OCI-LY7 (cell line): ENCODE measurements at regions not wholly inside any gene's neighbourhood (a gene's known extent, or its start where the extent isn't known, plus 50 kb on each side); places are given as distances from the start of the nearest gene placed in this dataset.

ENCODE experiments used
- BruUV-seq: library from RNA; stranded (reverse); fragments of 400-500 nt; replicated peaks from 2 replicates; lab custom pipeline; 2021; lab: Mats Ljungman, UMichigan
- CTCF ChIA-PET: fragments of 300-600 bp; sonication (Branson Sonifier 250); formaldehyde crosslinking; loops from one replicate; lab custom pipeline; 2022; ENCODE audit warnings: antibody characterized with exemption; ENCODE audit not compliant: unreplicated experiment; lab: Charles Lee
- POLR2A ChIA-PET: fragments of 300-600 bp; sonication (Branson Sonifier 250); formaldehyde crosslinking; loops from one replicate; lab custom pipeline; 2022; ENCODE audit warnings: antibody characterized with exemption; lab: Charles Lee
- DNase-seq: peaks from one replicate; pipeline ENCODE4 v3.0.0-alpha.2; 2015; ENCODE audit warnings: low spot score
- H2AFZ ChIP-seq: fragments of 200-600 bp; sonication (generic), shearing (Covaris generic); 2 replicates; pipeline ENCODE4 v1.6.1; 2014; ENCODE audit warnings: mild to moderate bottlenecking, antibody characterized with exemption, low read length, moderate library complexity
- H3K27ac ChIP-seq: fragments of 200-600 bp; sonication (generic); 2 replicates; pipeline ENCODE4 v1.5.1; 2014; ENCODE audit warnings: mixed run types, low read depth, mild to moderate bottlenecking, moderate library complexity, low read length, inconsistent platforms; ENCODE audit not compliant: poor library complexity, severe bottlenecking
- H3K36me3 ChIP-seq: fragments of 200-600 bp; sonication (generic); 2 replicates; pipeline ENCODE4 v1.6.1; 2014; ENCODE audit warnings: mild to moderate bottlenecking, antibody characterized with exemption, low read length, moderate library complexity, mixed read lengths; ENCODE audit not compliant: insufficient read depth
- H3K4me1 ChIP-seq: fragments of 200-600 bp; sonication (generic); 2 replicates; pipeline ENCODE4 v1.5.1; 2014; ENCODE audit warnings: mild to moderate bottlenecking, low read length; ENCODE audit not compliant: insufficient read depth, poor library complexity, severe bottlenecking
- H3K4me2 ChIP-seq: fragments of 200-600 bp; sonication (generic); 2 replicates; pipeline ENCODE4 v1.6.1; 2014; ENCODE audit warnings: mild to moderate bottlenecking, low read length
- H3K4me3 ChIP-seq: fragments of 200-600 bp; sonication (generic); 2 replicates; pipeline ENCODE4 v1.5.1; 2014; ENCODE audit warnings: mild to moderate bottlenecking, low read depth, low read length; ENCODE audit not compliant: poor library complexity, severe bottlenecking
- H3K79me2 ChIP-seq: fragments of 200-600 bp; sonication (generic); 2 replicates; pipeline ENCODE4 v1.6.1; 2016; ENCODE audit warnings: low read depth, mild to moderate bottlenecking, low read length, moderate library complexity, mixed read lengths; ENCODE audit not compliant: insufficient read depth
- H3K9me2 ChIP-seq: fragments of 200-600 bp; sonication (generic); 2 replicates; pipeline ENCODE4 v1.6.1; 2016; ENCODE audit warnings: mild to moderate bottlenecking, low read length, mixed read lengths; ENCODE audit not compliant: insufficient read depth
- H3K9me3 ChIP-seq: fragments of 200-600 bp; sonication (generic); 2 replicates; pipeline ENCODE4 v1.6.1; 2014; ENCODE audit warnings: mild to moderate bottlenecking, mixed run types, low read length, mixed read lengths
- H4K20me1 ChIP-seq: fragments of 200-600 bp; sonication (generic); 2 replicates; pipeline ENCODE4 v1.6.1; 2014; ENCODE audit warnings: mild to moderate bottlenecking, antibody characterized with exemption, low read length, moderate library complexity, mixed read lengths; ENCODE audit not compliant: insufficient read depth
- EZH2phosphoT487 ChIP-seq: fragments of 200-600 bp; sonication (generic); IDR thresholded peaks from 2 replicates; pipeline ENCODE4 v1.6.1; 2018; ENCODE audit warnings: low read depth, borderline replicate concordance, mild to moderate bottlenecking, mixed run types, antibody characterized with exemption, low read length, moderate library complexity, mixed read lengths
- intact Hi-C: fragments of 100-400 bp; cut with micrococcal nuclease; formaldehyde crosslinking; loops from one replicate; pipeline ENCODE4 v1.10.0; 2022; ENCODE audit not compliant: unreplicated experiment
- TF ChIP-seq, protein P1 (sequence below): fragments of 200-600 bp; sonication (generic); conservative IDR thresholded peaks from 2 replicates; pipeline ENCODE4 v1.5.1; 2014; ENCODE audit warnings: mild to moderate bottlenecking, antibody characterized with exemption, low read length, moderate library complexity, mixed read lengths

GRCh38 chr18:11251229-11251890 is 102.0 kb upstream of the PIEZO2 start:
- H3K9me3 ChIP-seq: no peaks in the 10 kb centered on the region
- POLR2A ChIA-PET: no interaction called here
- H3K27ac ChIP-seq: no peak overlapping the region
- no peak overlapping the region for H3K4me2 ChIP-seq
- H3K79me2 ChIP-seq: no peaks in the 10 kb centered on the region
- no peaks in the 10 kb centered on the region for H4K20me1 ChIP-seq
- TF ChIP-seq, protein P1, sequence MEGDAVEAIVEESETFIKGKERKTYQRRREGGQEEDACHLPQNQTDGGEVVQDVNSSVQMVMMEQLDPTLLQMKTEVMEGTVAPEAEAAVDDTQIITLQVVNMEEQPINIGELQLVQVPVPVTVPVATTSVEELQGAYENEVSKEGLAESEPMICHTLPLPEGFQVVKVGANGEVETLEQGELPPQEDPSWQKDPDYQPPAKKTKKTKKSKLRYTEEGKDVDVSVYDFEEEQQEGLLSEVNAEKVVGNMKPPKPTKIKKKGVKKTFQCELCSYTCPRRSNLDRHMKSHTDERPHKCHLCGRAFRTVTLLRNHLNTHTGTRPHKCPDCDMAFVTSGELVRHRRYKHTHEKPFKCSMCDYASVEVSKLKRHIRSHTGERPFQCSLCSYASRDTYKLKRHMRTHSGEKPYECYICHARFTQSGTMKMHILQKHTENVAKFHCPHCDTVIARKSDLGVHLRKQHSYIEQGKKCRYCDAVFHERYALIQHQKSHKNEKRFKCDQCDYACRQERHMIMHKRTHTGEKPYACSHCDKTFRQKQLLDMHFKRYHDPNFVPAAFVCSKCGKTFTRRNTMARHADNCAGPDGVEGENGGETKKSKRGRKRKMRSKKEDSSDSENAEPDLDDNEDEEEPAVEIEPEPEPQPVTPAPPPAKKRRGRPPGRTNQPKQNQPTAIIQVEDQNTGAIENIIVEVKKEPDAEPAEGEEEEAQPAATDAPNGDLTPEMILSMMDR: no peak
- TF ChIP-seq EZH2phosphoT487: no peak
- no peak overlapping the region for H2AFZ ChIP-seq
- no peak overlapping the region for H3K4me3 ChIP-seq
- no peaks in the 10 kb centered on the region for H3K36me3 ChIP-seq
- no peaks in the 10 kb centered on the region for H3K4me1 ChIP-seq
- DNase-seq: no peak
- BruUV-seq: no TSS peak
- CTCF ChIA-PET: no interaction called here
- intact Hi-C loops: no loop called here
- H3K9me2 ChIP-seq: no peaks in the 10 kb centered on the region

GRCh38 chr18:11249391-11249790 is 100.0 kb upstream of the PIEZO2 start:
- Histone ChIP-seq H3K4me2 (no peak overlapping the region), H3K4me3 (no peak overlapping the region), H3K9me2 (no peaks in the 10 kb centered on the region), H2AFZ (no peak overlapping the region), H4K20me1 (no peaks in the 10 kb centered on the region), H3K27ac (no peak overlapping the region), H3K36me3 (no peaks in the 10 kb centered on the region), H3K4me1 (no peaks in the 10 kb centered on the region), H3K79me2 (no peaks in the 10 kb centered on the region), H3K9me3 (no peaks in the 10 kb centered on the region)
- ChIA-PET CTCF (no interaction called here), POLR2A (no interaction called here)
- intact Hi-C loops: no loop called here
- no peak for DNase-seq
- no peak for TF ChIP-seq EZH2phosphoT487
- TF ChIP-seq, protein P1: no peak
- no TSS peak for BruUV-seq

- no peak overlapping the region for H3K27ac ChIP-seq
- no peaks in the 10 kb centered on the region for H3K9me3 ChIP-seq
- no TSS peak for BruUV-seq
- no peaks in the 10 kb centered on the region for H4K20me1 ChIP-seq
- no peaks in the 10 kb centered on the region for H3K4me1 ChIP-seq
- TF ChIP-seq EZH2phosphoT487: no peak
- TF ChIP-seq, protein P1: no peak
- H3K9me2 ChIP-seq: no peaks in the 10 kb centered on the region
- H2AFZ ChIP-seq: no peak overlapping the region
- ChIA-PET POLR2A (no interaction called here), CTCF (interaction anchor here (0.5 kb wide), 1 partner anchor 101 kb away, joined by 3 read pairs; no protein-coding TSS in a partner anchor)
- no peaks in the 10 kb centered on the region for H3K79me2 ChIP-seq
- no peak for DNase-seq
- no peak overlapping the region for H3K4me3 ChIP-seq
- no peak overlapping the region for H3K4me2 ChIP-seq
- intact Hi-C loops: no loop called here
- no peaks in the 10 kb centered on the region for H3K36me3 ChIP-seq
Observed at GRCh38 chr18:11247381-11247970, 98.1 kb upstream of the PIEZO2 start.
